H1 (cell line): ENCODE measurements at regions not wholly inside any gene's neighbourhood (a gene's known extent, or its start where the extent isn't known, plus 50 kb on each side); places are given as distances from the start of the nearest gene placed in this dataset.

Source experiments
- CEBPB ChIP-seq: IDR thresholded peaks from 2 replicates; pipeline ENCODE4 v1.6.1; 2012; ENCODE audit warnings: low read depth, low read length
- EZH2 ChIP-seq: fragments of 200-600 bp; sonication (generic); IDR thresholded peaks from 2 replicates; pipeline ENCODE4 v1.7.1; 2012; ENCODE audit warnings: low read depth, mild to moderate bottlenecking, moderate library complexity, low read length, inconsistent platforms; ENCODE audit not compliant: severe bottlenecking
- TAF7 ChIP-seq: optimal IDR thresholded peaks from 2 replicates; pipeline ENCODE3; 2011; ENCODE audit warnings: low read depth, mild to moderate bottlenecking, inconsistent platforms, low read length, moderate library complexity, borderline replicate concordance

DNA sequence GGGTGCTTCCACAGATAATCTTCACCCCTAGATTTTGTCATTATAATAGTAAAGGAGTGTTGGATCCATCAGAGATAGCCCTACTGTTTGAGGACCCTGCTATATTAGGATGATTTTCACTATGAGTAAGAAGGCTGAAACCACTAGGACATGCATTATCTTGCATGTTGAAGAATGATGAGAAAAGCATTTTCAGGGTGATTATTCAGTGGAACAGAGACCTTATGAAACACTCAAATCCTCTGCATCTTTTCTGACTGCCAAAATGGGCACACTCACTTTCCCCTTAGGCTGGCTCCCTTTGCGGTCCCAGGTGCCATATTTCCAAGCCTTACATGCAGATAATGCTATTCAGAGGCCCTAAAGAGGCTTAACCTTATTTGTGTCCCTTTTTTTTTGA is 296.9 kb downstream of the RND3 start (continued):
- TF ChIP-seq CEBPB = no peak
- no peak for TF ChIP-seq TAF7
- TF ChIP-seq EZH2 = no peak
